HG02885 (cell line): ENCODE measurements at regions not wholly inside any gene's neighbourhood (a gene's known extent, or its start where the extent isn't known, plus 50 kb on each side); places are given as distances from the start of the nearest gene placed in this dataset.

Source experiments
- ATAC-seq: cut with Tn5 transposase; IDR thresholded peaks from one replicate; pipeline ENCODE4 v1.9.1; 2021; ENCODE audit warnings: mild to moderate bottlenecking; ENCODE audit not compliant: unreplicated experiment, poor library complexity

DNA sequence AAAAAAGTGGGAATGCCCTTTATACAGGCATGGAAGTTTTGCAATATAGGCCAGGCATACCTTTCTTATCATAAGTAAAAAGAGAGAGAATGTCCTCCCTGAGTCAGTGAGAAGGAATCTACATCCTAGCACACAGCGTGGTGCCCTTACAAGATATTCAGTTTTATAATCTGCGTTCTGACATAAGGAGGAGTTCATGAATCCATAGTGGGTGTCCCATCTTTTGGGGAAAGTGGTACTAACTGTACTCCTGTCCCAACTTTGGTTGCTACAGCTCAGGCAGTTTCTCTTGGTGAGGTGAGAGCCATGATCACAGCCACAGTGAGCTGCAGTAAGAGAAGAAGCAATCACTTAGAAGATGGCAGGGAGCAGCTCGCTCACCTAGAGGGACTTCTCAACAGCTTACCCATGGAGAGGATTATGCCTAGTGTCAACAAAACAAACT is 332.9 kb downstream of the BCAT1 start:
- ATAC-seq = no peak

DNA sequence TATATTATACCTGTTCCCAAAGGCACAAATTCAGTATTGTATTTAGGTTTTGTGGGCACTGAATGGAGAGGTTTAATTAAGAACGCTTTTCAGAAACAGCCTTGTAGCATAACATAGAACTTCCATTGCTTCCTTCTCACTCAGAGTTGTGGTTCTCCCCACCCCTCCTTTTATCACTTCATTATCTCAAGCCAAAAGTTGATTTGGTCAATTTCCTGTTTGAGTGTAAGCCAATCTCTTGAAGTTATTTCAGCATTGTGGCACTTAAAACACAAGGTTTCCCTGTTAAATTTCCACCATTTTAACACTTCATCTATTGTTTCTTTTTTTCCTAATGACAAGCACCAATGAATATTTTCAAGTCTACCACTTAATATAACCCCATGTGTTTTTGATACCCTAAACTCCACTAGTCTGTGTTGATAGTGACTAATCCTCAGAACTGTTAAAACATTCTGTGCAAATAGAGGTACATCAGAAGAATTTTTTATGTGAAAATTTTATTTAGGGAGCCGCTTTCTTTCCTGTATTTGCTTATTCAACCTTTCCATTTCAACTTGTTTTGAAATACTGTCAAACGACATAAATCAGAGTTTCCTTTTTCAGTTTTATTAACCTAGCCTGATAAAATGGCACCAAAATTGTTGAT is 340.1 kb downstream of the BCAT1 start:
- no peak for ATAC-seq

- no peak for ATAC-seq
Observed at GRCh38 chr12:24608108-24608507, 340.8 kb downstream of the BCAT1 start.

DNA sequence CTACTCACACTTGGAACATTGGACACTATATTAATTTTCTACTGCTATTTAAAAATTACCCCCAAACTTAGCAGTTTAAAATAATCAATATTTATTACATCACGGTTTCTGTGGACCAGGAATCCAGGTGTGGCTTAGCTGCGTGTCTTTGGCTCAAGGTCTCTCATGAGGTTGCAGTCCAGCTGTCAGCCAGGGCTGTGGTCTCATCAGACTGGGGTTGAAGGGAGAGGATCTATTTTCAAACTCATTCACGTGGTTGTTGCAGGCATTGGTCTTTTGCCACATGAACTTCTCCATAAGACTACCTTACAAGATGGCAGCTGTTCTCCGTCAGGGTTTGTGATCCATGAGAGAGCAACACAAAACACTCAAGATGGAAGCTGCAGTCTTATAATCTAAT is 343.0 kb downstream of the BCAT1 start:
- no peak for ATAC-seq

DNA sequence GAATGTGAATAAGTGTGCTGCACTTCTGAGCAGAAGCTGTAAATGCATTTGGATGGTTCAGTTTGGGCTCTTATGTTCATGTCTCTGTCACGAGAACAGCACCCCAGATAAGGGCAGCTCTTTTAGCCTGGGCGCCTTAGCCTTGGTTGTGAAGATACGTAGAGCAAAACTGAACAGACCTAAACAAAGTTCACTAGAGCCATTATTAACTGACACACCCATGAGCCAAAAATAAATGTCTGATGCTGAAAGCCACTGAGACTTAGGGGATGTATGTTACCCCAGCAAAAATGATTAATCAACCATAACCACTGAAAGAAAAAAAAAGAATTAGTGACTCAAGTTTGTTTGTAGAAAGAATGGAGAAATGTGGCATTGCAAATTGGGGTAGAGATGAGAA is 343.4 kb downstream of the BCAT1 start:
- no peak for ATAC-seq

DNA sequence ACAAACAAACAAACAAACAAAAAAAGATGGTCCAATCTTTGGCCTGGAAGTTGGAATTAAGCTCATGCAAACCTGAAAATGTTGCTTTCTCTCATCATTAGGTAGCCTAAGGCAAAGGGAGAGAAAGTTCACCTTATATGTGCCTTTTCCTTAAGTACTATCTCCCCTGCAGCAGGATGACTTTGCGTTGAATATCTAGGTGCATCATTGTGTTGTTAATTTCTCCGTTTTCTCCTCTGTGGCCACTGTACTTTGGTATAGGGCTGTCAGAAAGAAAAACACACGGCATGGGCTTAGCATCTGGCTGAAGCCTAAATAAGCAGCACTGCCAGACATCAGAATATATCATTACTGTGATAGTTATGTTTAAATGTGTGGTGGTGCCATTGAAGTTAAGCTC is 345.5 kb downstream of the BCAT1 start:
- no peak for ATAC-seq

DNA sequence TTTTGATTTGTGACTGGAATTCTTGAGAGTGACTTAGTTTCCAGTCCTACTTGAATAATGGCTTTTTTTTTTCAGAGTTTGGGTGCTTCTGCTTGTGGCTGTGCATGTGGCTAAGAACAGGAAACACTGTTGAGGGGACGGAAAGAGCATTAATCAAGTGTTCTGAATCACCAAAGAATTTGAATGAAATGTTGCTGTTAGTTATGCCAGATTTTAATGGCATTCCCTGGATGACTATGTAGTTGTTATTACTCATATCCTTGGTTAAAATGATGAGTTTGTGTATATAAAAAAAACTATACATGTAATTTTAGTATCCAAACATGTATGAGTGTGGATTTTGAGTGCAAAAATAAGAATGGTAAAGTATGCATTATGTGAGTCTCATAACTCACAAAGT is 347.9 kb downstream of the BCAT1 start:
- ATAC-seq = peak; percentile 42

GRCh38 chr12:24600551-24600950 is 348.4 kb downstream of the BCAT1 start:
- ATAC-seq = no peak

DNA sequence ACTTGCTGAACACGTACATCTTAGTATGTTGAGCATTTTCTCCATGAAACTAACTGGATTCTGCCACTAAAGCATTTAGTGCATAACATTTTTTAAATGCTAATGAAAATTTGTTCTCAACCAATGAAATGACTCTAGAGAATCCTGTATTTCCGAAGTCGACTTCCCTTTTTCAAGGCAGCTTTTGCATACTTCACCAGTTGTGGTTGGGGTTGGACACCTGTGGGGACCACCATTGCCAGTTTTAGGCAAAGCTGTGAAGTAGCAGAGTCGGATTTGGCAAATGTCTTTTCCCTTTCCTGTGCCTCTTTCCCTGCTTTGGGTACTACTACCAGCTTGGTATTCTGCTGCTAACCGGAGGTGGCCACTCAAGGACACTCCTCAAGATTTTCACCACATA is 349.2 kb downstream of the BCAT1 start:
- ATAC-seq = no peak

DNA sequence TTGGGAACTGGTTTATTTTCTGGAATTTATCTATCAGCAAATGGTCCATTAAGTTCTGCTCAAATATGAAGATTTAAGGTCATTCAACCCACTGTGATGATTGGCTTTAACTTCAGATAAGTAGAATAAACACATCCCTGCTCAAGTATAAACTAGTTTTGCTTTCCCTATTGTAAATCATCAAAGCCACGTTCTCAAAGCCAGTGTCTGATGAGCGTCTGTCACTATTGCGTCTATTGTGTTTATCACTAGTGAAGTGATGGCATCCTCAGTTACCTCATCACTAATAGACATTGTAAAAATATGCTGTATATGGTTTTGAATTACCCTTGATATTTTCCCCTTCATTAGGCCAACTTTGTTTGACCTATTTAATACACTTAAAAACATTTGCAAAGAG is 351.3 kb downstream of the BCAT1 start:
- no peak for ATAC-seq

DNA sequence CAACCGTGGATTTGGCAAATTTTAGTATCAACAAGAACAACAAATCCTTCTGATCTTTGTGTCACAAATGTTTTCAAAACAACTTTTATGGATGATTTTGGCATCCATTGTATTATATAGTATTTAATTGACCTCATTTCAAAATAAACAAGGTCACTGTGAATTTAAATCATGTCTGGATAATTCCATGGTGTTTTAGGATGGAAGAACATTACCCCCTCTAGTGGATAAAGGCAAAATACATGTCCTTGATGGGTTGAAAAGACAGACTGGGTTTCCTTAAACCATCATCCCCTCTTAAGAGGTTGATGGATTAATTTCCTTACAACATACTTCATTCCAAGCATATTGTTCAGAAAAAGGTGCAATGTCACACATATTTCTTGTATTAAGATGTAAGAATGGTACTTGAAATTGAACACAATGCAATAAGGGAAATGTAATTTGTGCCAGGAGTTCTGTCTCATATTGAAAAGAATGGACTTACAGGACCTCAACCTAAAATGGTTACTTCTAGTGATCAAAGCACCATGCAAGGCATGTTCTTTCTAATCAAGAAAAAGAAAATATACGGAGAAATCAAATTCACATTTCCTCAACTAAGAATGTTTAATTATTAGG is 352.0 kb downstream of the BCAT1 start:
- ATAC-seq = peak; percentile 50

DNA sequence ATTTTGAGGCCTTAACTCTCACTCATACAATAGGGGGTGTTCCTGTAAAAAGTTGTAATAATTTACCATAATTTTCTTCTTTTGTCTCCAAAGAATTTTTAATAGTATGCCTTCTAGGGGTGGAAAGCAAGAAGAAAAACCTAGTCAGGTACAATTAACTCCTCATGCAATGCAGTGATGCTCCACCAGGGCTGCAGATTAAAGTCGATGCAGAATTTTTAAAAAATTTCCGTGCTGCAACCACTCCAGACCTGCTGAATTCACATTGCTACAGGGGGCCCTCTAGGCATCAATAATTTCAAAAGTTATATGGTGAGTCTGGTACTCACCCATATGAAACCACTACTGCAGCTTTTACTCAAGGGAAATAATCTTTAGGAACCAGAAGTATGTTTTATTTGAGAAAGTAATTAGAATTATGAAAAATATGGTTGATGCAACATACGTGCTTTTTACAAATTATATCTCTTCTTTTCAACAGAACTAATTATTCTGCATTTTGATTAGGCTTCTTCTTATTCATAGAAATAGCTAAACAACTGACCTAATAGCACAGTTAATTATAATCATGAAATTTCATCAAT is 353.2 kb downstream of the BCAT1 start:
- ATAC-seq = no peak

DNA sequence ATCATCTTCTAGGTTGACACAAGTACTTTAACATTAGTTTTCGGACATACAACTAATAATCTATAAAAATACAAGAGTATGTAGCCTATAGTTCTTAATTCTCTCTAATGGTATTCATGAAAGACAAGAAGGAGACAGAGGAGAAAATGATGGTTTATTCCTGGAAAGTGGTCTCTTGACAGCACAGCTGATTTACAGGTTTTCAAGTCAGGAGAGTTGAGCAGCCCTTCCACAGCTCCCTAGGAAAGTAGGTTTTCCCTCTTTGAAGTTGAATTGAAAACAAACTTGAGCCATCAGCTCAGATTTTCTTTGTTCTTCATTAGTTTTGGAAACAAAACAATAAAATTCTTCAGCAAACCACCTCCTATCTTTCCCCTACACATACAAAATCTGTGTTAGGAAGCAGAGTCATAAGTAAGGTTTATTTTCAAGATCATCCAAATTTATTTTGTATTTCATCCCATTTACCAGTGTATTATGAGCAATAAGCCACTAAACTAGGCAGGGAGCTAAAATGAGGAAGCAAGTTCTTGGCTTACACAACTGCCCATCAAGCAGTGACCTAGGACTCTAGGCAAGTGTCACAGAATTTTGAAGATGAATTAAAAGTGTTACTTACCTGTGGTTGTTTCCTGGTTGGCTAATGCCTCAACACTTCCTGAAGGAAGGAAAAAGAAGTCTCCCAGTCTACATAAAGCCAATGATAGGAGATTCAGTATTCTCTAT is 357.0 kb downstream of the BCAT1 start:
- ATAC-seq = no peak

DNA sequence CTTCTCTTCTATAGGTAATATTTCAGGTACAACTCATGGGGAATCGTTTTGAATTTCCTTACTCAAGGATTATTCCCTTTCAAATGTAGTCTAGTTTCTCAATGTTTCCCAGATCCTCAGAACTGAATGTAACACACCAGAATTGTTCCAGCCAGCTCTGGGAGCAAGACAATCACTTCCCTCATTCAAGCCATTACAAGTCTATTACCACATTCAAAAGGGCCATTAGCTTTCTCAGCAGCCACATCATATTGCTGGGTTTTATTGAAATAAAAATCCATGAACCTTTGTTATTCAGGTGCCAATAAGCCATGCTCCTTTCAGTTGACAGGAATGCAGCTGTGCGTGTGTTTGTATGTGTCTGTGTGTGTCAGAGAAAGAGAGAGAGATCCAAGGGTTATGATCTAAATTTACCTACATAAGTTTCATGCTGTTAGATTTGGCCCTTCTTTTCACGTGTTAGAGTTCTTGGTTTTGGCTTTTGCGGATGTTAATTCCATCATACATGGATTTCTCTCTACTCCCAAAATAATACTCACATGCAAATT is 357.7 kb downstream of the BCAT1 start:
- ATAC-seq = no peak

DNA sequence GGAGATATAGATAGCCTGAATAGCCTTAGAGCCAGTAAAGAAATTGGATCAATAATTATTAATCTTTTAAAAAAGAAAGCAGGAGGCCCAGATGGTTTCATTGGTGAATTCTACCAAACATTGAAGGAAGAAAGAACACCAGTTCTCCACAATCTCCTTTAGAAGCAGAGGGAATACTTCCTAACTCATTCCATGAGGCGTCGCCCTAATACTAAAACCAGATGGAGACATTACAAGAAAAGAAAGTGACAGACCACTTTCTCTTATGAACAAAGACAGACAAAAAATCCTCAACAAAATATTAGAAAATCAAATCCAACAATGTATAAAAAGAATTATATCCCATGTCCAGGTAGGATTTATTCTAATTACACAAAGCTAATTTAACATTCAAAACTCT is 362.6 kb downstream of the BCAT1 start:
- no peak for ATAC-seq

GRCh38 chr12:24584032-24584675 is 364.7 kb downstream of the BCAT1 start:
- peak; percentile 56 for ATAC-seq

GRCh38 chr12:24582954-24583601 is 365.8 kb downstream of the BCAT1 start:
- no peak for ATAC-seq

- no peak for ATAC-seq
Observed at GRCh38 chr12:24574538-24574937, 374.4 kb downstream of the BCAT1 start.

DNA sequence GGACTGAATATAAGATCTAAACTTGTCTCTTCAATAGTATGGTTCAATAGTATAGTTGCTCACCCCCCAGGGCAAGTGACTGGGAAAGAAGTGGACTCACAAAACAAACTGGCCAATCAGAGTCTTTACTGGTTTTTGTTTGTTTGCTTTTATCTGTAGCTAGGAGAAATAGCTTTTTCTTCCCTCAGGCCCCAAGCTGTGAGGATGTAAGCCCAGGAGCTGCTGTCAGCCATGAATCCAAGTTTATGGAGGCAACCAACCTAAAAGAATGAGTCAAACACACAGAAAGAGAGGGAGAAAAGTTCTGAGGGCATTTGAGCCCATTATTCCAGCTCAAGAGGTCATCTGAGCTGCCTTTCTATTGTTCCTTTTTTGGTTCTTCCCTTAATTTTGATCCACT is 375.3 kb downstream of the BCAT1 start:
- no peak for ATAC-seq

DNA sequence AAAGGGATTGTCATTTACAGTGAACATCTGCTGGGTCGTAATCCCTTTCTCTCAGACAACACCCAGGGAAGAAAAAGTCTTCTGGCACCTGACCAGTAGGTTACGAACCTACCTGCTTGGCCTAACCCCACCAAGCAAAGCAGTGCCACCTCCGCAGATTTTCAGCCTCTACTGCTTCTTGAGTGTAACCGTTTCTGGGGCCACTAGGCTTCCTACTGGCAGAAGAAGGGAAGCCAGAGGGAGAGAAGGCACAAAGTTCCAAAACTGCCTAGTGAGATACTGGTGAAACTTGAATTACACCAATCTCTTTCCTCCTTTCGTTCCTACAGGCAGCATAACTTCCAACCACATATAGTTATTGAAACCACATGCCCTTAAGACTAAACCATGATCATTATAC is 383.6 kb downstream of the BCAT1 start:
- no peak for ATAC-seq
